Mucosa of descending colon (tissue), 3 donors: ENCODE measurements at regions not wholly inside any gene's neighbourhood (a gene's known extent, or its start where the extent isn't known, plus 50 kb on each side); places are given as distances from the start of the nearest gene placed in this dataset.

Experiments
- ATAC-seq: fragments of 200-7000 bp; cut with Tn5 transposase; one replicate; pipeline ENCODE4 v1.9.1; 2020; ENCODE audit warnings: mild to moderate bottlenecking, moderate library complexity
- DNase-seq, 3 donors: peaks; one replicate each; pipeline ENCODE4 v3.0.0-alpha.2; 2020
- H3K36me3 ChIP-seq: fragments of 200-600 bp; one replicate; pipeline ENCODE4 v1.8.0; 2021; ENCODE audit warnings: low read depth, mild to moderate bottlenecking
- H3K4me1 ChIP-seq: fragments of 200-600 bp; one replicate; pipeline ENCODE4 v1.8.0; 2021; ENCODE audit warnings: low read depth, mild to moderate bottlenecking
- H3K4me3 ChIP-seq: fragments of 200-600 bp; one replicate; pipeline ENCODE4 v1.8.0; 2021; ENCODE audit warnings: mild to moderate bottlenecking
- H3K9me3 ChIP-seq: fragments of 200-600 bp; one replicate; pipeline ENCODE4 v1.8.0; 2021; ENCODE audit warnings: mild to moderate bottlenecking
- CTCF ChIP-seq: fragments of 200-600 bp; IDR thresholded peaks from one replicate; pipeline ENCODE4 v1.8.0; 2022; ENCODE audit warnings: antibody characterized with exemption, mild to moderate bottlenecking
- intact Hi-C, 2 donors: fragments of 100-400 bp; cut with DNase I in 1 of 2; cut with micrococcal nuclease in 1 of 2; formaldehyde crosslinking; loops; one replicate each; pipeline versions ENCODE4 v1.11.0 to v1.11.1; 2022; cut with DNase I, micrococcal nuclease
- donor health status: DM: no; HTN: no; CAD: no; lungs with moderate emphysema.
- donor health status: DM: no; HTN: no; CAD: no.
- donor health status: DM: no; HTN: yes; CAD: no.

GRCh38 chr20:52246366-52246765 lies 54.8 kb upstream of the ZFP64 start:
- Histone ChIP-seq H3K4me1 (no peaks in the 10 kb centered on the region), H3K4me3 (no peak overlapping the region), H3K9me3 (no peaks in the 10 kb centered on the region), H3K36me3 (no peaks in the 10 kb centered on the region)
- DNase-seq (no peak), ATAC-seq (no peak)
- no peak for TF ChIP-seq CTCF
- intact Hi-C loops = no loop called here

- no peak for TF ChIP-seq CTCF
- intact Hi-C loops = no loop called here
- H3K4me3 ChIP-seq = no peak overlapping the region
- H3K36me3 ChIP-seq = no peaks in the 10 kb centered on the region
- no peaks in the 10 kb centered on the region for H3K9me3 ChIP-seq
- no peaks in the 10 kb centered on the region for H3K4me1 ChIP-seq
- DNase-seq (no peak), ATAC-seq (no peak)
Measured at GRCh38 chr20:52244702-52245101, 53.1 kb upstream of the ZFP64 start.

GRCh38 chr20:52242237-52243230 lies 51.0 kb upstream of the ZFP64 start:
- DNase-seq (no peak), ATAC-seq (no peak)
- H3K4me1 ChIP-seq = no peaks in the 10 kb centered on the region
- H3K9me3 ChIP-seq = no peaks in the 10 kb centered on the region
- H3K36me3 ChIP-seq = no peaks in the 10 kb centered on the region
- peak; percentile 10 for TF ChIP-seq CTCF
- intact Hi-C loops = no loop called here
- no peak overlapping the region for H3K4me3 ChIP-seq
